ENCODE measurements at regions not wholly inside any gene's neighbourhood (a gene's known extent, or its start where the extent isn't known, plus 50 kb on each side); places are given as distances from the start of the nearest gene placed in this dataset.

DNA sequence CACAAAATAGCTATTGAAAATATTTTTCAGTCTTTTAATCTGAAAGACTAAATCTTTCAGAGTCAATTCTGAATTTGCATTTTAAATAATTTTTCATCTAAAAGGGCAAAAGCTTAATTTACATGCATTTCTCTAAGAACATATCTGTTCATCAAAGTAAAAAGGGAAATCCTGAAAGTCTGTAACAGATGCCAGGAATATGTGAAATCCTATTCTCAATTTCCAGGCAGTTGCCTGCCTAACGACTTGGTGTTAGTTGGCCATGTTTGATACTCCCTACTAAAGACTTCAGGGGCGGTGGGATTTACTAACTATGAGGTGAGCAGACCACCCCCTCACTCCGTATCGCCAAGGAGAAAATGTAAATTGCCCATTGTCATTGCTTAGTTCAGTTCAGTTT is 136.8 kb downstream of the KIT start:
- TF ChIP-seq, protein P1, sequence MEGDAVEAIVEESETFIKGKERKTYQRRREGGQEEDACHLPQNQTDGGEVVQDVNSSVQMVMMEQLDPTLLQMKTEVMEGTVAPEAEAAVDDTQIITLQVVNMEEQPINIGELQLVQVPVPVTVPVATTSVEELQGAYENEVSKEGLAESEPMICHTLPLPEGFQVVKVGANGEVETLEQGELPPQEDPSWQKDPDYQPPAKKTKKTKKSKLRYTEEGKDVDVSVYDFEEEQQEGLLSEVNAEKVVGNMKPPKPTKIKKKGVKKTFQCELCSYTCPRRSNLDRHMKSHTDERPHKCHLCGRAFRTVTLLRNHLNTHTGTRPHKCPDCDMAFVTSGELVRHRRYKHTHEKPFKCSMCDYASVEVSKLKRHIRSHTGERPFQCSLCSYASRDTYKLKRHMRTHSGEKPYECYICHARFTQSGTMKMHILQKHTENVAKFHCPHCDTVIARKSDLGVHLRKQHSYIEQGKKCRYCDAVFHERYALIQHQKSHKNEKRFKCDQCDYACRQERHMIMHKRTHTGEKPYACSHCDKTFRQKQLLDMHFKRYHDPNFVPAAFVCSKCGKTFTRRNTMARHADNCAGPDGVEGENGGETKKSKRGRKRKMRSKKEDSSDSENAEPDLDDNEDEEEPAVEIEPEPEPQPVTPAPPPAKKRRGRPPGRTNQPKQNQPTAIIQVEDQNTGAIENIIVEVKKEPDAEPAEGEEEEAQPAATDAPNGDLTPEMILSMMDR (conservative IDR thresholded peaks at IDR 0.05; ENCODE audit: low read depth, low read length), result no peak
- no peak for DNase-seq (ENCODE audit: low read depth)
- H3K4me3 ChIP-seq (ENCODE audit: low read depth, low read length), result no peak overlapping the region

DNA sequence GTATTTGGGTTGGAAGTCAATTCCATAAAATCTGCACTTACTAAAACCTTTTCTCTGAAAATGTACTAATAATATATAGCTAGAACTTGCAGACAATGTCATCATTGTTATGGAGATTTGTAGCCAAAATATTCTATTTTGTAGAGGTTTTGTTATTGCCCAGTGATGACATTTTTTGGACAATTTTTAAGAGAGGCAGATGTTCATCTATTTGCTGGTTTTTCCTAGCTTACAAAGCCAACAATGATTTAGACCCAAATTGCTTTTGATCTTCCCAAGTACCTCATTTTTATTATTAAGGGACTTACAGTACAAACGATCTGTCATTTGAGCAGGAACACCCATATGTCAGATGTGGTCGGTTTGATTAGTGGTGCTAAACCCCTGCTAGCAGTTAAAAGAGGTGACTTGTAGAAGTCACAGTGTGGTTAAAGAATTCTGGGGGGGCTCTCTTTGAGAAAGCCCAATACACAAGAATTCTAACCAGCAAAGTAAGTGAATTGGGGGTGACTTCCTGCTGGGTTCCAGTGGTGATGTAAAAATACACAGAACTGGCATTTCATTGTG is 136.2 kb downstream of the KIT start:
- no peak for DNase-seq (ENCODE audit: low read depth)
- TF ChIP-seq, protein P1 (conservative IDR thresholded peaks at IDR 0.05; ENCODE audit: low read depth, low read length), result no peak
- H3K4me3 ChIP-seq (ENCODE audit: low read depth, low read length), result no peak overlapping the region
